ENCODE measurements at regions not wholly inside any gene's neighbourhood (a gene's known extent, or its start where the extent isn't known, plus 50 kb on each side); places are given as distances from the start of the nearest gene placed in this dataset.
A peak's percentile ranks its signal among the peaks of the same experiment; 100 is the strongest.

DNA sequence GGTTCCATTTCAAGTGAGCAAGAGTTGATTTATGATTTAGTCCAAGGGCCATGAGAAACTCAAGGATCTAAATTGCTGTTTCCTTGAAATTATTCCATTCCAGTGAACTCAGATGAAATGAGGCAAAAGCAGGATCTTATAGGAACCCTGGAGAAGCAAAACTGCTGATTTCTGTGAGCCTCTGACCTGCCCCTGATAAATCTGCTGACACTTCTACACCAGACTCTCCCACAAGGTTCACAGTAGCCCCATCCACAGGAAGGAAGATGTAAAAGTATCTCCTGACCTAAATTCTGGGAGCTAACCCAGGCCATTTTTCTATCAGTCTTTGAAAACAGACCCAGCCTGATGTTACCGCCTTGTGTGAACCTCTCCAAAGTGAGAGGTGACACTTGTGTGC, 987.6 kb upstream of the AUTS2 start:
- no peak for DNase-seq
- H3K4me3 ChIP-seq (ENCODE audit: low read depth, low read length): no peak overlapping the region
- no peaks in the 10 kb centered on the region for H3K36me3 ChIP-seq
- peaks cover 26% of the 10 kb centered on the region for H3K9me3 ChIP-seq (ENCODE audit: severe bottlenecking)
- H3K27ac ChIP-seq: no peak overlapping the region
- TF ChIP-seq, protein P1, sequence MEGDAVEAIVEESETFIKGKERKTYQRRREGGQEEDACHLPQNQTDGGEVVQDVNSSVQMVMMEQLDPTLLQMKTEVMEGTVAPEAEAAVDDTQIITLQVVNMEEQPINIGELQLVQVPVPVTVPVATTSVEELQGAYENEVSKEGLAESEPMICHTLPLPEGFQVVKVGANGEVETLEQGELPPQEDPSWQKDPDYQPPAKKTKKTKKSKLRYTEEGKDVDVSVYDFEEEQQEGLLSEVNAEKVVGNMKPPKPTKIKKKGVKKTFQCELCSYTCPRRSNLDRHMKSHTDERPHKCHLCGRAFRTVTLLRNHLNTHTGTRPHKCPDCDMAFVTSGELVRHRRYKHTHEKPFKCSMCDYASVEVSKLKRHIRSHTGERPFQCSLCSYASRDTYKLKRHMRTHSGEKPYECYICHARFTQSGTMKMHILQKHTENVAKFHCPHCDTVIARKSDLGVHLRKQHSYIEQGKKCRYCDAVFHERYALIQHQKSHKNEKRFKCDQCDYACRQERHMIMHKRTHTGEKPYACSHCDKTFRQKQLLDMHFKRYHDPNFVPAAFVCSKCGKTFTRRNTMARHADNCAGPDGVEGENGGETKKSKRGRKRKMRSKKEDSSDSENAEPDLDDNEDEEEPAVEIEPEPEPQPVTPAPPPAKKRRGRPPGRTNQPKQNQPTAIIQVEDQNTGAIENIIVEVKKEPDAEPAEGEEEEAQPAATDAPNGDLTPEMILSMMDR (IDR thresholded peaks at IDR 0.05; ENCODE audit: low read depth, low read length): no peak
- H3K27me3 ChIP-seq (ENCODE audit: insufficient read depth, low read depth, severe bottlenecking): no peaks in the 10 kb centered on the region

DNA sequence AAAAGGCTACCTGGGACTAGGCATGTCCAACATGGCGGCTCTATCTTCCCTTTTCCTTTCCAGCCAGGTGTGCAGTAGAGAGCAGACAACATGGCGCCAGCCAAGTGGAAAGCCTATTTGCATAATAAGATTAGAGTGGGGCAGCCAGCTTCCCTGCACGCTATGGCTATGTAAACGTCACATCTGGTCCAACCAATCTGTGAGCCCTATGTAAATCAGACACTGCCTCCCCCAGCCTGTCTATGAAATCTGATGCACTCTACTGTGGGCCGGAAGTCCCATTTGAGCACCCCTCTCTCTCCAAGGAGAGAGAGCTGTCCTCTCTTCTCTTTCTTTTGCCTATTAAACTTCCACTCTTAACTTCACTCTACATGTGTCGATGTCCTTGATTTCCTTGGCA, 984.9 kb upstream of the AUTS2 start:
- H3K27me3 ChIP-seq (ENCODE audit: insufficient read depth, low read depth, severe bottlenecking): no peaks in the 10 kb centered on the region
- H3K27ac ChIP-seq: no peak overlapping the region
- H3K9me3 ChIP-seq (ENCODE audit: severe bottlenecking): peaks cover 14% of the 10 kb centered on the region
- TF ChIP-seq, protein P1 (IDR thresholded peaks at IDR 0.05; ENCODE audit: low read depth, low read length): no peak
- peak; percentile 23 for DNase-seq
- no peaks in the 10 kb centered on the region for H3K36me3 ChIP-seq
- no peak overlapping the region for H3K4me3 ChIP-seq (ENCODE audit: low read depth, low read length)

DNA sequence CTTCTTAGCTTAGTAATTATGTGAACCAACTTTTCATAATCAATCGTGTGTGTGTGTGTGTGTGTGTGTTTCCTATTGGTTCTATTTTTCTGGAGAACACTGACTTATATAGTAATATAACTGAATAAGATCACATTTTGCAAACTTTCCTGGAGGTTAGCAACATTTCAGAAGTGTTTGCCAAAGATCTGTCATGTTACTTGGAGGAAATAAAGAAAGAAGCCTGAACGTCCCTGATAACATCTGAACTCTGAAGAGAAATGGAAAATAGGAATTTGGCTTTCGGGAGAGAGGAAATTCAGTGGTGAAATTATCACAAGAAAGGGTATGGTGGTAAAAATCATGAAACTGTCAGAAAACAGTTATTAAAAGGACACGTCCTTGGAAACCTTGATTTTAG, 984.4 kb upstream of the AUTS2 start:
- no peaks in the 10 kb centered on the region for H3K36me3 ChIP-seq
- no peak overlapping the region for H3K4me3 ChIP-seq (ENCODE audit: low read depth, low read length)
- TF ChIP-seq, protein P1 (IDR thresholded peaks at IDR 0.05; ENCODE audit: low read depth, low read length): no peak
- H3K27me3 ChIP-seq (ENCODE audit: insufficient read depth, low read depth, severe bottlenecking): no peaks in the 10 kb centered on the region
- no peak overlapping the region for H3K27ac ChIP-seq
- DNase-seq: no peak
- peaks cover 10% of the 10 kb centered on the region for H3K9me3 ChIP-seq (ENCODE audit: severe bottlenecking)

DNA sequence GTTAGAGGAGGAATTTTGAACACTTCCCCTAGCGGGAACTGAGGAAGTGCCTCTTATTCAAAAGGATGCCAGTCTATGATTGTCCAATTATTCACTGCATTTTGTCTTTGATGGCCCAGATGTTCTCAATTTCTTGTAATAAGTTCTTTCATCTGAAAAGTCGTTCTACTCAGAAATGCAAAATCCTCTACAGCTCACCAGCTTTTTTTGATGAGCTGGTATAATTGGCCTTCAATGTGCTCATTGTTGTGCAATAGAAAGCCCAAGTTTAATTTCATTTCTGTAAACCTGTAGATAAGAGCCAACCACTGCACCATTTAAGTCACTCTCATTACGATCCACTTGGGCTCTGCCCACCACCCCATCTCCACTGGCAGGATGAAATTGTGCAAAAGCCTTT, 978.7 kb upstream of the AUTS2 start:
- TF ChIP-seq, protein P1 (IDR thresholded peaks at IDR 0.05; ENCODE audit: low read depth, low read length): no peak
- H3K36me3 ChIP-seq: no peaks in the 10 kb centered on the region
- H3K27ac ChIP-seq: no peak overlapping the region
- H3K27me3 ChIP-seq (ENCODE audit: insufficient read depth, low read depth, severe bottlenecking): no peaks in the 10 kb centered on the region
- no peak overlapping the region for H3K4me3 ChIP-seq (ENCODE audit: low read depth, low read length)
- no peaks in the 10 kb centered on the region for H3K9me3 ChIP-seq (ENCODE audit: severe bottlenecking)
- DNase-seq: no peak

DNA sequence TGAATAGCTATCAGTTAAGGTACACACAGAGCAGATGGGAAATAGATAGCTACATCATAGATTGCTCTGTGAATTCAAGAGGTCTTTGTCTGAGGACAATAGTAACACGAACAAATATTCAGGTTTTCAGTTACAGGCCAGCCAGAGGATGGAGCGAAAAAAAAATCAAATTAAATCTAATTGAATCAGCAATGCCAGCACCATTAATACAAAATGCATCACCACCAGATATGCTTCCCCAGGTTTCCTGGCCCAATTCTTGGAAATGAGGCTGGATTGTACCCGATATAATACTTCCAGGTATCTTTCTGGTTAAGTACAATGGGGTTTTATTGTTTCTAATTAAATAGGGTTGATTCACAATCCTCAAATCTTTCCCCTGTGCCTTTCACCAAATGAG, 975.8 kb upstream of the AUTS2 start:
- no peaks in the 10 kb centered on the region for H3K36me3 ChIP-seq
- no peak overlapping the region for H3K27ac ChIP-seq
- no peak for DNase-seq
- no peaks in the 10 kb centered on the region for H3K27me3 ChIP-seq (ENCODE audit: insufficient read depth, low read depth, severe bottlenecking)
- H3K9me3 ChIP-seq (ENCODE audit: severe bottlenecking): no peaks in the 10 kb centered on the region
- TF ChIP-seq, protein P1 (IDR thresholded peaks at IDR 0.05; ENCODE audit: low read depth, low read length): no peak
- no peak overlapping the region for H3K4me3 ChIP-seq (ENCODE audit: low read depth, low read length)

DNA sequence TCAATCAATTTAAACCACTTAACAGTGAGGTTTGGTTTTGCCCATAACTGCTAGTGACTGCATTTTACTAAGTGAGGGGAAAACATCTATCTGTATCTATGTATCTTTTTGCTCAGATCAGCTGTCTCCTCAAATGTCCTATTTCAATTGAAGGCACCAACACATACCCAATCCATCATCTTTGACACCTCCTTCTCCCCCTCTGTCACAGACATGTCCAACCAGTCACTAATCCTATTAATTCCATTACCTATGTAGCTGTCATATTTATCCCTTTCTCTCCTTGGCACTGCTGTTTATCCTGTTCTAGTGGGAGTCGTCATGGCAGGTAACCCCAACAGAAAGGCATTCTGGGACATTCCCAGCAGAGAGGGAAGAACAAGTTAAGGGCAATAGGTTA, 975.2 kb upstream of the AUTS2 start:
- no peak for DNase-seq
- TF ChIP-seq, protein P1 (IDR thresholded peaks at IDR 0.05; ENCODE audit: low read depth, low read length): no peak
- H3K27ac ChIP-seq: no peak overlapping the region
- H3K4me3 ChIP-seq (ENCODE audit: low read depth, low read length): no peak overlapping the region
- no peaks in the 10 kb centered on the region for H3K27me3 ChIP-seq (ENCODE audit: insufficient read depth, low read depth, severe bottlenecking)
- no peaks in the 10 kb centered on the region for H3K36me3 ChIP-seq
- no peaks in the 10 kb centered on the region for H3K9me3 ChIP-seq (ENCODE audit: severe bottlenecking)
